Adrenal gland (tissue), 5 donors: ENCODE measurements at regions not wholly inside any gene's neighbourhood (a gene's known extent, or its start where the extent isn't known, plus 50 kb on each side); places are given as distances from the start of the nearest gene placed in this dataset.

Source experiments
- POLR2A ChIP-seq, 2 donors: fragments of 450-650 bp; IDR thresholded peaks; one replicate each; pipeline ENCODE4 v1.6.1; 2017; ENCODE audit warnings: antibody characterized with exemption in 2 of 2, mild to moderate bottlenecking in 2 of 2, moderate library complexity in 1 of 2
- TF ChIP-seq, protein P1 (sequence below), 6 experiments: fragments of 450-650 bp in 4 of 6; fragments of 200-600 bp in 2 of 6; sonication (generic) in 1 of 6; IDR thresholded peaks; 1 replicate in 5 of 6; 2 replicates in 1 of 6; pipeline versions ENCODE4 v1.5.1 to v1.8.0; 2016 to 2021; ENCODE audit warnings: antibody characterized with exemption in 6 of 6, mild to moderate bottlenecking in 2 of 6, moderate library complexity in 1 of 6
- donor health status: DM: no; HTN: no; CAD: no.

DNA sequence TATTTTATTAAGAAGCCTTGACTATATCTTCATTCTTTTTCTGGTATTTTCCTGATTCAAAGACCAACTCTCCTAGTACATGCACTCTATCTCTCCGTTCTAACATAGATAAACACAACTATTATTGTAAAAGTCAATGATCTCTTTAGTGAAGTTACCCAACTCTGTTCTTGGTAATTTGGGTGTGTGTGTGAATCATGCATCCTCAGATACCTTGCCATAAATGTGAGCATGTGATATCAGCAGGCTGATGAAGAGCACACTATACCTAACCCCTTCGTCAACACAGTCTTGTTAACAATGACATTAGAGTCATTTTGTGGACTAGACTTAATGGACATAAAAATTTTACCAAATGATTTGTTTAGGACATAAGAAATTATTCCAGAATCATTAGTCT, 1122.1 kb downstream of the XPNPEP1 start:
- TF ChIP-seq POLR2A (IDR thresholded peaks at IDR 0.05) = no peak
- TF ChIP-seq, protein P1, sequence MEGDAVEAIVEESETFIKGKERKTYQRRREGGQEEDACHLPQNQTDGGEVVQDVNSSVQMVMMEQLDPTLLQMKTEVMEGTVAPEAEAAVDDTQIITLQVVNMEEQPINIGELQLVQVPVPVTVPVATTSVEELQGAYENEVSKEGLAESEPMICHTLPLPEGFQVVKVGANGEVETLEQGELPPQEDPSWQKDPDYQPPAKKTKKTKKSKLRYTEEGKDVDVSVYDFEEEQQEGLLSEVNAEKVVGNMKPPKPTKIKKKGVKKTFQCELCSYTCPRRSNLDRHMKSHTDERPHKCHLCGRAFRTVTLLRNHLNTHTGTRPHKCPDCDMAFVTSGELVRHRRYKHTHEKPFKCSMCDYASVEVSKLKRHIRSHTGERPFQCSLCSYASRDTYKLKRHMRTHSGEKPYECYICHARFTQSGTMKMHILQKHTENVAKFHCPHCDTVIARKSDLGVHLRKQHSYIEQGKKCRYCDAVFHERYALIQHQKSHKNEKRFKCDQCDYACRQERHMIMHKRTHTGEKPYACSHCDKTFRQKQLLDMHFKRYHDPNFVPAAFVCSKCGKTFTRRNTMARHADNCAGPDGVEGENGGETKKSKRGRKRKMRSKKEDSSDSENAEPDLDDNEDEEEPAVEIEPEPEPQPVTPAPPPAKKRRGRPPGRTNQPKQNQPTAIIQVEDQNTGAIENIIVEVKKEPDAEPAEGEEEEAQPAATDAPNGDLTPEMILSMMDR (IDR thresholded peaks at IDR 0.05) = no peak
